GM12874 (cell line): ENCODE measurements at regions not wholly inside any gene's neighbourhood (a gene's known extent, or its start where the extent isn't known, plus 50 kb on each side); places are given as distances from the start of the nearest gene placed in this dataset.

Experiments
- TF ChIP-seq, protein P1 (sequence below): IDR thresholded peaks from 2 replicates; pipeline ENCODE4 v1.5.1; 2011; ENCODE audit warnings: low read depth, mild to moderate bottlenecking, control low read depth, low read length, moderate library complexity; ENCODE audit not compliant: insufficient read depth

DNA sequence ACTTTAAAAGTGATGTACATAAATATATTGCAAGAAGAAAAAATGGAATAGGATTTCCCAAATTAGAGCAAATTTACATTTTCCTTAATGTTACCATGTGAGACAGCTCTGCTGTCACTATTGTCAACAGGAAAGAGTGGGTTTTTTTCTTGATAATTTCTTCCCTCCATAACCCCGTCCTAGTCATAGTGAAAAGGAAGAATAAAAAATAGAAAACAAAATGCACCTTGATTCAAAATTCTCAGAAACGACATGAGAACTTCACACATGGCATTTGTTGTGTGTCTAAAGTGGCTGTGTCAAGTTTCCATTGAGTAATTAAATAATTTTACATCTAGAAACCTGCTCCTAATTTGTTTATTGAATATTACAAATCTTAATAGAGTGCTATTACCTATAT, 945.2 kb upstream of the SLC35B3 start:
- TF ChIP-seq, protein P1, sequence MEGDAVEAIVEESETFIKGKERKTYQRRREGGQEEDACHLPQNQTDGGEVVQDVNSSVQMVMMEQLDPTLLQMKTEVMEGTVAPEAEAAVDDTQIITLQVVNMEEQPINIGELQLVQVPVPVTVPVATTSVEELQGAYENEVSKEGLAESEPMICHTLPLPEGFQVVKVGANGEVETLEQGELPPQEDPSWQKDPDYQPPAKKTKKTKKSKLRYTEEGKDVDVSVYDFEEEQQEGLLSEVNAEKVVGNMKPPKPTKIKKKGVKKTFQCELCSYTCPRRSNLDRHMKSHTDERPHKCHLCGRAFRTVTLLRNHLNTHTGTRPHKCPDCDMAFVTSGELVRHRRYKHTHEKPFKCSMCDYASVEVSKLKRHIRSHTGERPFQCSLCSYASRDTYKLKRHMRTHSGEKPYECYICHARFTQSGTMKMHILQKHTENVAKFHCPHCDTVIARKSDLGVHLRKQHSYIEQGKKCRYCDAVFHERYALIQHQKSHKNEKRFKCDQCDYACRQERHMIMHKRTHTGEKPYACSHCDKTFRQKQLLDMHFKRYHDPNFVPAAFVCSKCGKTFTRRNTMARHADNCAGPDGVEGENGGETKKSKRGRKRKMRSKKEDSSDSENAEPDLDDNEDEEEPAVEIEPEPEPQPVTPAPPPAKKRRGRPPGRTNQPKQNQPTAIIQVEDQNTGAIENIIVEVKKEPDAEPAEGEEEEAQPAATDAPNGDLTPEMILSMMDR, result no peak

GRCh38 chr6:9373308-9373707, 938.0 kb upstream of the SLC35B3 start:
- TF ChIP-seq, protein P1, result no peak

DNA sequence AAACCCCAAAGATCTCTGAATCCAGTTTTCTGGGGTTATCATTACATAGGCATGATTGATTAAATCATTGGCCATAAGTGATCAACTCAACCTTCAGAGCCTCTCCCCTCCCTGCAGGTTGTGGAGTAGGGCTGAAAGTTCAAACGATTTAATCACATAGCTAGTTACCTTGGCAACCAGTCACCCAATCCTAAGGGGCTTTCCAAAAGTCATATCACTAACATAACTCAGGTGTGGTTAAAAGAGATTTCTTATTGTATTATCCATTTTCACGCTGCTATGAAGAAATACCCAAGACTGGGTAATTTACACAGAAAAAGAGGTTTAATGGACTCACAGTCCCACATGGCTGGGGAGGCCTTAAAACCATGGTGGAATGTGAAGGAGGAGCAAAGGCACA, 935.1 kb upstream of the SLC35B3 start:
- TF ChIP-seq, protein P1, result no peak

GRCh38 chr6:9365378-9365777, 930.0 kb upstream of the SLC35B3 start:
- TF ChIP-seq, protein P1, result no peak

- TF ChIP-seq, protein P1, result no peak
Measured at GRCh38 chr6:9361749-9362148, 926.4 kb upstream of the SLC35B3 start.

DNA sequence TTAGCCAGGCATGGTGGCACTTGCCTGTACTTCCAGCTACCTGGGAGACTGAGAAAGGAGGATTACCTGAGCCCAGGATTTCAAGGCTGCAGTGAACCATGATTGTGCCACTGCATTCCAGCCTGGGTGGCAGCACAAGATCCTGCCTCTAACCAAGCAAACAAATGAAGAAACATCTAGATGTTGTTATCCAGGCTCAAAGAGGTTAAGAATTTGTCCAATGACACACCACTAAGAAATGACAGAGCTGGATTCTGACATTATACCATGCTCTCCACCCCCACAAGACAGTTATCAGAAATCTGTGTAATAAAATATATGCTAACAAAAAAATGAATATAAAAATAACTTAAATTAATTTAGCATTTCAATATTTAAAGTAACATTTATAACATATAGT, 925.5 kb upstream of the SLC35B3 start:
- TF ChIP-seq, protein P1, result no peak

DNA sequence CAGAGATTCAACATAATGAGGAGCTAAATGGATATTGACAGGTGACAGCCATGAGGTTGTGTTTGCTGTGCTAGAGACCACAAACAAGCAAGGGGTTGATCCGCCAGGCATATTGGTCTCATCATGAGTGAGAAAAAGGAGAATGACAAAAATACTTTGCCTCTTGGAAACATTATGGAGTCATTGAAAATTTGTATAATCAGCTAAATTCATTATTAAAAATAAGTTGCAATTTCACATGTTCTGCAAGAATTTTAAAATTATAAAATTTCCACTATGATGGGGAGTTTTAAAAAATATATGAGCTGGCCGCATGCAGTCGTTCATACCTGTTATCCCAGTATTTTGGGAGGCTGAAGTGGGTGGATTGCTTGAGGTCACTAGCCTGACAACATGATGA, 912.3 kb upstream of the SLC35B3 start:
- TF ChIP-seq, protein P1, result no peak

DNA sequence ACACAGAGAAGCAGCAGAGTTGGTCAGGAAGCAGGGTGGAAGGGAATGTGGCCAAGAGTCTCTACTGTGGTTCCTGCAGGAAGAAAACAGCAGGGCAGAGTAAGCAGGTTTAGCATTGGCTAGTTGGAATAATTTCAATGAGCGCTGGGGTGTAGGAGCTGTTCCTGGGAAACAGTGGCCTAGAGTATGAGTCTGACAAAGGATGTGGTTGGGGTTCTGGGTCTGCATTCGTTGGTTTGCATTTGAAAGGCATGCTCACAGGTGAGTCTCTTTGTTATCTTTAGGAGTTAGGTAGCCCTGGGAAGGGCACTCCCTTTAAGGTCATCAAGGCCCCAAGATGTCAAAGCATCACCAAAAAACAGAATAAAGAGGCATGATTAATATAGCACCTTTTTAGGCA, 911.6 kb upstream of the SLC35B3 start:
- TF ChIP-seq, protein P1, result no peak
